NCI-H1048 (cell line): ENCODE measurements at regions not wholly inside any gene's neighbourhood (a gene's known extent, or its start where the extent isn't known, plus 50 kb on each side); places are given as distances from the start of the nearest gene placed in this dataset.

Source experiments
- DNase-seq: peaks from one replicate; lab custom pipeline; 2025; lab: John Stamatoyannopoulos, UW

DNA sequence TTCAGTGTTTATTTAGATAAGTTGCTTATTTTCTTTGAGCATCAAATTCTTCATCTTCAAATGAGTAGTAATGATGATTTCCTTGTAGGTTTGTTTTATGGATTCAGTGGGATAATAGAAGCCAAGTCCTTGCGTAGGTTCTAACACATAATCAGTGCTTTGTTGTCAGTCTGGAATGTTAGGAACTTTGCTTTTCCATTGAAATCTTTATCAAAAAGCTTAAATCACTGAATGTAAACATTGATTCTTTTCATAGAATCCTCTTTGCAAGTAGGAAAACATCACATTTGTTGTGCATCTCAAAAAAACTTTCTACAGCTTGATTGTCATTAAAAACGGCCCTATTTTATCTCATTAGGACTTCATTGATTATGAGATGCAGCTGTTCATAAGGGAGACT is 490.3 kb upstream of the GOT2 start:
- no peak for DNase-seq

DNA sequence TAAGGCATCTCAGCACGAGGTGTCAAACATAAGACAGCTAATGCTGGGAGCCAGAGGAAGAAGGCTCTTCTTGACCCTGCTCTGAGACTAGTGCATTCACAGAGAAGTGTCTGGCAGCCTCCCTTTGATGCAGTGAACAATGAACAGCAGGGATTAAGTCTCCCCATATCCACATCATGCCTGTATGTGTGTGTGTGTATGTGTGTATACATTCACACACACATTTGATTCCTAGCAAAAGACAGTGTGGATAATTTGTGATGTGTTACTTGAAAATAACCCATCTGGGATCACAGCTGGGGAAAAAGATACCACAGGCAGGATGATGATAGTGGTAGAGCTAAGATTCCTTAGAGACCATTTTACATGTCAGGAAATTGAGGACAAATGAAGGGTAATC is 485.9 kb upstream of the GOT2 start:
- DNase-seq, result no peak

DNA sequence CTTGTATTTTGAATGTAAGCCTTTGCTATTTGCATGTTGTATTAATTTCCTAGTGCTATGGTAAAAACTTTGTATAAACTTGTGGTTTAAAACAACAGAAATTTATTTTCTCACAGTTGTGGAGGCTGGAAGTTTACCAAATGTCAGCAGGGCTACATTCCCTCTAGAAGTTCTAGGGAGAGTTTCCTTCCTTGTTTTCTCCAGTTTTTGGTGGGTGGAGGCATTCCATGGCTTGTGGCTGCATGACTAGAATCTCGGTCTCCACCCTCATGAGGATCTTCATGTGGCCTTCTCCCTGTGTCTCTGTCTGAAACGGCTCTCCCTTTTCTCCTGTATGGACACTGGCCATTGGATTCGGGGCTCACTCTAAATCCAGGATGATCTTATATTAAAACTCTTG is 482.2 kb upstream of the GOT2 start:
- DNase-seq, result no peak

- no peak for DNase-seq
These were observed 480.3 kb upstream of the GOT2 start for GRCh38 chr16:59214455-59214854.

- DNase-seq, result no peak
These were observed 479.8 kb upstream of the GOT2 start for GRCh38 chr16:59213952-59214351.

DNA sequence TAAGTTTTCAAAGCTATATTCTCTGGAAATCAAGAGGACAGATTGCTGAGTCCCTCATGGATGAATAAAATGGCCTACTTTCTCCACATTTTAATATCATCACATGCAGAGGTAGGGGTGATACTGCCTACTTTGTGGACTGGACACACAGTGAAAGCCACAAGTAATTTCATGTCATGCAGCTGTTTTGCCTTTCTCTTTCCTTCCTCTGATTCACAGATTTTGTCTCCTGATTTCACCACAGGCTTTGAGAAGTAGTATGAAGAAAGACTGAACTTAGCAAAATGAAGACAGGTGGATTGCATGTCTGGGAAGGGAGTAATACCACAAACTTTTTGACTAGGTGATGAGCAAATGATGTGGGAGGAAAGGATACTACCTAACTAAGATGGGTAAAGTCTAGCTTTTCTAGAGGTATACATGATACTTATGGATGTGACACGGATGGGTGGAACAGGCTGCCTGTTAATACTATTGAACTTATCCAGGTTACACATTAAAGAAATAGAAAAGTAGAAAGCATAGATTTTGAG is 478.4 kb upstream of the GOT2 start:
- DNase-seq, result no peak

- no peak for DNase-seq
These were observed 476.9 kb upstream of the GOT2 start for GRCh38 chr16:59210955-59211541.

GRCh38 chr16:59205403-59205802 is 471.3 kb upstream of the GOT2 start:
- no peak for DNase-seq

DNA sequence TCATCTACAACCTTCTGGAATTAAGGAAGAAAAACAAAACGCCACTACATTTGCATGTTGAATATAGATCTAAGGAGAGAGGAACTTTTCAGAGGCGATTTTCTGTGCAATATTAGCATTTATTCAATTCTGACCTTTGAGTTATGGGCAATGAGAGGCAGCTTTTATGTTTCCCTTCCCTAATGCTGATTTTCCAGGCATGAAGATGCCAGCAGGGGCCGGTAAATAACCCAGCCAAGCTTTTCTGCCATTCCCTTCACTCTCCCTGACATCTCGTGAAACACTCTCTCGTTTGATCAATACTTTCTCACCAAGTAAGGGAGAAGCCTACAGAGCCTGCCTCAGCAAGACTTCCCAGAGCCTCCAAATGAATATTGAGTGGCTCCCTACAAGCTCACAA is 470.5 kb upstream of the GOT2 start:
- no peak for DNase-seq

DNA sequence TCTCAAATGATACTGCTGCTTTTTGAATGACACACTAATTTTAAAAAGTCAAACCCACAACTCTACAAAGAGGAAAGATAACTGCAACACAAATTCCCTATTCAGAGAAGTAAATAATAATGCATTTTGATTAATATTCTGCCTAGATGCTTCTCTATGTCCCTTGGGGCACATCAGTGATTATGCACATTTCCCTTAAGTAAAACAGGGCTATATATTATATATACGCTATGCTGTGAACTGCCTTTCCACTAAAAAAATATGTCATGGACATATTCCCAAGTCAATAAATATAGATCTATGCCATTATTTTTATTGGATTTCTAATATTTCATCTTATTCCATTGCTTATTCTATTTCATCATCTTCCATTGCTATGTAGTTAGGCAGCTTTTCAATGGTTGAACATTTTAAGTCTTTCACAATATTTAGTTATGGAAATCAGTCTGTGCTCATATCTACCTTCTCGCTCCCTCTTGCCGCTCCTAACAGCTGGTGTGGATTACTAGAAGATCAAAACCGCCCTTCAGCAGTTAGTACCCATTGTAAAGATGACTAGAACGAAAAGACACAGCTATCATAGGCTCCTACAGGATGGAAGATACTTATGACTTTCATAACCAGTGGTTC is 468.2 kb upstream of the GOT2 start:
- DNase-seq, result no peak

GRCh38 chr16:59201821-59202220 is 467.7 kb upstream of the GOT2 start:
- no peak for DNase-seq

DNA sequence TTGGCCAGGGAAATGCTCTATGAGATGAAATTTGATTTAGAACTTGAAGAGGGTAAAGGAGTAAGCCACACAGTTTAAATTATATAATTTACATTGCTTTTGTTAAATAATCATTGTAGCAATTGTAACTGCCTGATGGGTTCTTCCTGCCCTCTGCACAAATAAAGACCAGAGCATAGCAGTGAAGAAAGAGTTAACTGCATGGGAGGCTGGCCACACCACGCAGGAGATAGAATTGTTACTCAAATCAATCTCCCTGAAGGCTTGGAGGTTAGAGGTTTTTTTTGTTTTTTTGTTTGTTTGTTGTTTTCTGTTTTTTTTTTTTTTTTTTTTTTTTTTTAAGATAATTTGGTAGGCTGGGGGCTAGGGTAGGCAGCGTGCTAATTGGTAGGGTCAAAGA is 467.0 kb upstream of the GOT2 start:
- no peak for DNase-seq

DNA sequence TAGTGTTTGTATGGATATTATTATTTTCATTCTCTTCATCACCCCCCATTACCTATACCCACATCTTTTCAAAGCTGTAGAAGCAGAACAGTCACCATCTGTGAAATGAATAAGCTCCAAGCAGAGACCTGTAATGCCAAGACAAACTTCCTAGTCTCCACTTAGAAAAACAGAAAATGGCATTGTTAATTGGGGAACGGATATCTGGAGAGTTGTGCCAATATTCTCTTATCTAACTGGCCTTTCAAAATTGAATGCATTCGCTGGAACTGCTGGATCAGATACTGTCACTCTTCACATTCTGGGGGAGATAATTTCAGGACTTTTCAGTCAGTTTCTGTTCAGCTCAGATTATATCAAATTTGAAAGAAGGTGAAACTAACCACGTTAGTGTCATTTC is 464.4 kb upstream of the GOT2 start:
- DNase-seq, result no peak

- DNase-seq, result no peak
These were observed 461.1 kb upstream of the GOT2 start for GRCh38 chr16:59195242-59195641.

- no peak for DNase-seq
These were observed 459.5 kb upstream of the GOT2 start for GRCh38 chr16:59193637-59194036.

DNA sequence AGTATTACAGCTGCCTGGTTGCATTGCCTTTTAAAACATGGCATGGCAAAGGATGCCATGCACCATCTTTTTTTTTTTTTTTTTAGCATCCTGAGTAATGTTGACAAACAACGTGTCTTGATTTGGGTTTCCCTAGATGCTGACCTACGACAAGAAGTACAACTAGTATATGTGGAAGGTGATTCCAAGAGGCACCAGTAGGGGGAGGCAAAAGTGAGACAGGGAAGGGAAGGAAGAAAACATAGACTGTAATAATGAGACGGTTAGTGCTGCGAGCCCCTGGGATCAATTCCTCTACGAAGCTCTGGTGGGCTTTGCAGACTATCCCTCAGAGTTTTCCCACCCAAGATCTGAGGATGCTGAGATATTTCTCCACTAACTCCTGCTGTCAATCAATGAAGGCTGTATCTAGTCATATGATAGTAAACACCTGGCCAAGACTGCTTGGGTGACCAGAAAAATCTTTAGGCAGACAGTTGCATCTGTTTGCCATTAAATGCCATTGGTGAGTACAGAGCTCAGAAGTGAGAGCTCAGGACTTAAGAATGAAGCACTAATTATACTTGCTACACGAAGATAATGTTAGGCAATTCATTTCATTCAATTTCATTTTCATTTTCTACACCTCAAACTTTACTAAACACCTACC is 458.6 kb upstream of the GOT2 start:
- no peak for DNase-seq

DNA sequence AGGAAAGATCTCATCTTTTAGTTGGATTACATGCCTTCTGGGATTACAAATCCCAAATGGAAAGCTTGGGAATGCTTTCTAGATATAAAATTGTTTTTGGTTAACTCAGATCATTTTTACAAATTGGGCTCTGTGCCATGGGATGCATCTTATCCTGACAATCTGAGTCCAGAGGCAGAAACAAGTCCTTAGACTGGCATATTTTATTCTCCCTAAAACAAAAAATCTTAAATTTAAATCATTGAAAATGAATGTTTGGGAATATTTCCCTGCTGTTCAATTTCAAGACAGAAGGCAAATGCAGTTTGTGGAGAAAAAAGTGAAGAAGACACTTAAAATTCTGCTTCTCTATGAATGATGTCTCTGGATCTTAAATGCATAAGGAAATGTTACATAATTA is 456.6 kb upstream of the GOT2 start:
- no peak for DNase-seq

GRCh38 chr16:59188029-59188428 is 453.9 kb upstream of the GOT2 start:
- DNase-seq, result no peak

GRCh38 chr16:59181821-59182420 is 447.8 kb upstream of the GOT2 start:
- DNase-seq, result no peak

- DNase-seq, result no peak
These were observed 446.0 kb upstream of the GOT2 start for GRCh38 chr16:59180083-59180476.

- DNase-seq, result no peak
These were observed 445.4 kb upstream of the GOT2 start for GRCh38 chr16:59179446-59180082.

DNA sequence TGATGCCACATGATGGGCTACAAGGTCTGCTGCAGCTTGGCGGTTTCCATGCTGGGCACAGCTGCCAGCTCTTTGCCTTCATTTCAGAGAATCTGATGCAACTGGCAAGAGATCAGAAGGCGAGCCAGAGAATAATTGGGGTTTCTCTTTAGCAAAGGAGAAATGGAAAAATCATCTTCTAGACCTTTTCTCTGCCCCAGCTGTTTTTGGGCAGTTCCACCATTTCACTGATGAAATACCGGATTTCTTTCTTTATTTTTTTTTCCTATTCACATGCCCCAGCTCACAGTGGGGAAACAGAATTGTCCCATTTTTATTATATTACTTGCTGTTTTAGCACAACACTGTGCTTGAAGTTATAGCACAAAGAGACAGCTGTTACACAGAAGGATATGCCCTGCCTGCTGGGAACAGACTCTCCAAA is 439.3 kb upstream of the GOT2 start:
- DNase-seq, result no peak
